Smooth muscle cell (in vitro differentiated cells): ENCODE measurements at regions not wholly inside any gene's neighbourhood (a gene's known extent, or its start where the extent isn't known, plus 50 kb on each side); places are given as distances from the start of the nearest gene placed in this dataset.

Experiments
- DNase-seq: peaks from one replicate; lab custom pipeline; 2025; ENCODE audit not compliant: unreplicated experiment; lab: John Stamatoyannopoulos, UW
- H2AFZ ChIP-seq: fragments of 200-600 bp; sonication (generic); 2 replicates; pipeline ENCODE4 v1.6.0; 2016; ENCODE audit warnings: antibody characterized with exemption, low read depth, mild to moderate bottlenecking
- H3F3A ChIP-seq: fragments of 200-600 bp; sonication (generic); 2 replicates; pipeline ENCODE4 v1.6.0; 2017; ENCODE audit warnings: antibody characterized with exemption, low read depth
- H3K27ac ChIP-seq: fragments of 200-600 bp; sonication (generic); 2 replicates; pipeline ENCODE4 v1.5.1; 2016; ENCODE audit warnings: low read depth, mild to moderate bottlenecking
- H3K27me3 ChIP-seq: fragments of 200-600 bp; sonication (generic); 2 replicates; pipeline ENCODE4 v1.6.1; 2016; ENCODE audit warnings: low read depth, mild to moderate bottlenecking
- H3K36me3 ChIP-seq: fragments of 200-600 bp; sonication (generic); 2 replicates; pipeline ENCODE4 v1.5.1; 2016; ENCODE audit warnings: low read depth
- H3K4me1 ChIP-seq: fragments of 200-600 bp; sonication (generic); 2 replicates; pipeline ENCODE4 v1.5.1; 2016; ENCODE audit warnings: low read depth
- H3K4me2 ChIP-seq: fragments of 200-600 bp; sonication (generic); 2 replicates; pipeline ENCODE4 v1.6.0; 2016; ENCODE audit warnings: mild to moderate bottlenecking
- H3K4me3 ChIP-seq: fragments of 200-600 bp; sonication (generic); 2 replicates; pipeline ENCODE4 v1.5.1; 2016; ENCODE audit warnings: mild to moderate bottlenecking
- H3K79me2 ChIP-seq: fragments of 200-600 bp; sonication (generic); 2 replicates; pipeline ENCODE4 v1.6.0; 2016; ENCODE audit warnings: low read depth, mild to moderate bottlenecking
- H3K9ac ChIP-seq: fragments of 200-600 bp; sonication (generic); 2 replicates; pipeline ENCODE4 v1.6.0; 2016; ENCODE audit warnings: low read depth
- H3K9me3 ChIP-seq: fragments of 200-600 bp; sonication (generic); replicated peaks from 2 replicates; pipeline ENCODE4 v1.5.1; 2016; ENCODE audit warnings: low read depth
- H4K20me1 ChIP-seq: fragments of 200-600 bp; sonication (generic); 2 replicates; pipeline ENCODE4 v1.6.0; 2016; ENCODE audit warnings: low read depth
- WGBS: methylation state at CpG from one replicate; pipeline ENCODE4 v1.1.7; 2016; ENCODE audit warnings: low lambda C conversion rate; 5-methylcytosine and 5-hydroxymethylcytosine counted together
- TF ChIP-seq, protein P1 (sequence below): fragments of 200-600 bp; sonication (generic); IDR thresholded peaks from 2 replicates; pipeline ENCODE4 v1.5.1; 2017; ENCODE audit warnings: borderline replicate concordance, mild to moderate bottlenecking, antibody characterized with exemption; ENCODE audit not compliant: insufficient read depth, poor library complexity, severe bottlenecking

DNA sequence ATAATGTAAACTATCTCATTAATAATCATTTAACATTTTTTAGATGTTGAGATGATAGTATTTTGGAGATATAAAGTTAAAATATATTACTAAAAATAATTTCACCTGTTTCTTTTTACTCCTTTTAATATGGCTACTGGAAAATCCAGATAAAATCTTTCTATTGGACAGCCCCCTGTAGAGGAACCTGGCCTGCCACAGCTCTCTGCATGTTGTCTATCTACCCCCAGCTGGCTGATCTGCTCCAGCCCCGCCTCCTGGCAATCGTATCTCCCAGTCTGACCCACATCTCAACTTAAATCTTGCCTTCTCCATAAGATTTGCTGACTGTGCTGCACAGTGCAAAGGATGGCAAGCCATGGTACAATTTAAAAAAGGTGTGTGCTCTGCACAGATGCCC, 182.8 kb downstream of the SIPA1L2 start:
- H3K27ac ChIP-seq = no peak overlapping the region
- no peak for DNase-seq
- H3K9ac ChIP-seq = no peak overlapping the region
- peaks cover 4% of the 10 kb centered on the region for H3K36me3 ChIP-seq
- no peaks in the 10 kb centered on the region for H3K4me1 ChIP-seq
- no peaks in the 10 kb centered on the region for H3K27me3 ChIP-seq
- no peak overlapping the region for H3K4me2 ChIP-seq
- peaks cover 14% of the 10 kb centered on the region for H4K20me1 ChIP-seq
- TF ChIP-seq, protein P1, sequence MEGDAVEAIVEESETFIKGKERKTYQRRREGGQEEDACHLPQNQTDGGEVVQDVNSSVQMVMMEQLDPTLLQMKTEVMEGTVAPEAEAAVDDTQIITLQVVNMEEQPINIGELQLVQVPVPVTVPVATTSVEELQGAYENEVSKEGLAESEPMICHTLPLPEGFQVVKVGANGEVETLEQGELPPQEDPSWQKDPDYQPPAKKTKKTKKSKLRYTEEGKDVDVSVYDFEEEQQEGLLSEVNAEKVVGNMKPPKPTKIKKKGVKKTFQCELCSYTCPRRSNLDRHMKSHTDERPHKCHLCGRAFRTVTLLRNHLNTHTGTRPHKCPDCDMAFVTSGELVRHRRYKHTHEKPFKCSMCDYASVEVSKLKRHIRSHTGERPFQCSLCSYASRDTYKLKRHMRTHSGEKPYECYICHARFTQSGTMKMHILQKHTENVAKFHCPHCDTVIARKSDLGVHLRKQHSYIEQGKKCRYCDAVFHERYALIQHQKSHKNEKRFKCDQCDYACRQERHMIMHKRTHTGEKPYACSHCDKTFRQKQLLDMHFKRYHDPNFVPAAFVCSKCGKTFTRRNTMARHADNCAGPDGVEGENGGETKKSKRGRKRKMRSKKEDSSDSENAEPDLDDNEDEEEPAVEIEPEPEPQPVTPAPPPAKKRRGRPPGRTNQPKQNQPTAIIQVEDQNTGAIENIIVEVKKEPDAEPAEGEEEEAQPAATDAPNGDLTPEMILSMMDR = no peak
- H3K4me3 ChIP-seq = no peak overlapping the region
- H3F3A ChIP-seq = no peaks in the 10 kb centered on the region
- WGBS = 87% methylated on average over 2 of the region's 2 CpGs
- no peak overlapping the region for H2AFZ ChIP-seq
- H3K9me3 ChIP-seq = no peaks in the 10 kb centered on the region
- H3K79me2 ChIP-seq = peaks cover 42% of the 10 kb centered on the region

DNA sequence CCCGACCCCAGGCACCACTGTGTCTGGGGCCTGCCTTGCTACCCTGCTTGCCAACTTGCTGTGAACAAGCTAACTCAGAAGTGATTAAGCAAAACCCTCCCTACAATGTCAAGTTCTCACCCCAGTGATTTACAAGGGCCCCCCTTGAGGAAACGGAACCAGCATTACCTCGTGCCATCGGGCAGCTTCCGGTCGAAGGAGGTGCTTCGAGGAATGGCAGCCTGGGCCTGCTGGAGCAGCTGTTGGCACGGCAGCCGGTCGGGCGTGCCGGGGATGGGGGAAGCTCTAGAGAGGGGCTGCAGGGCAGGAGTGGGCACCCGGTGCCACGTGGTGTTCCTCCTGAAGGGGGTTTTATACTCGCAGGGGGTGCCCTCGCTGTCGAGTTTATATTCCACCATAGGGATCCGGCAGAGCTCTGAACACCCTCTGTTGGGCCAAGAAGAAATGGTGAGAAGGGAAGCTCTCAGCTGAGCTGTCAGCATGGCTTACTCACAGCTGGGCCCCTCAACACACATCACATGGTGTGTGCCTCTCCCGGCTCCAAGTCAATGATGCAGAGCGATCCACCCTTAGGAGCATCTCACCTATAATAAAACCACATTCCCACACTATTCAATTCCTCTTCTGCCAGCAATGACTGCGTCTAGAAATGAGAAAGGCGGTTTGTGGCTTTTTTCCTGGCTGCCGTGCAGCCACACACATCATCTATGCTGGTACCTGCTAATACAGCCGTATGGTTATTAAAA, 184.4 kb downstream of the SIPA1L2 start:
- no peak overlapping the region for H2AFZ ChIP-seq
- no peak overlapping the region for H3K9ac ChIP-seq
- WGBS = 97% methylated on average over 24 of the region's 24 CpGs
- no peaks in the 10 kb centered on the region for H3K4me1 ChIP-seq
- DNase-seq = no peak
- no peaks in the 10 kb centered on the region for H3K27me3 ChIP-seq
- H3K79me2 ChIP-seq = peaks cover 37% of the 10 kb centered on the region
- peaks cover 7% of the 10 kb centered on the region for H4K20me1 ChIP-seq
- TF ChIP-seq, protein P1 = no peak
- H3K4me3 ChIP-seq = no peak overlapping the region
- no peaks in the 10 kb centered on the region for H3F3A ChIP-seq
- no peaks in the 10 kb centered on the region for H3K9me3 ChIP-seq
- no peak overlapping the region for H3K27ac ChIP-seq
- H3K36me3 ChIP-seq = peaks cover 4% of the 10 kb centered on the region
- no peak overlapping the region for H3K4me2 ChIP-seq

DNA sequence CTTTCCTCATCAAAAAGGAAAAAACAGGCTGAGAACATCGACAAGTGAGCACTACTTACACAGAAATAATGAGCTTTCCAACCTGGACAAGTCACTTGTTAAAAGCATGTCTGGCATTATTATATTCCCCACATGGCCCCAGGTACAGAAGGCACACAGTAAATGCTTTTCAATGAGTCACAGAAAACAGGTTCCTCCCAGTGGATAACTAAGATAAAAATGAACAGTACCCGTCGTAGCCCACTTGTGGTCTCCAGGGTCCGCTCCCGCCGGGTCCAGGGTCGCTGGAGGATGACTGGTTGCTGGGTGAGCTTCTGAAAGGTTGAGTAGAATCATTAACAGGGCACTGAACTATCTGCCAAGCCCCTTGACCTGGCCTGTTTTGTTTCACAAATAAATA, 186.6 kb downstream of the SIPA1L2 start:
- Histone ChIP-seq H3K9me3 (no peaks in the 10 kb centered on the region), H3K4me3 (no peak overlapping the region), H3K27me3 (no peaks in the 10 kb centered on the region), H3K9ac (peak overlapping the region; percentile 19), H3K4me1 (no peaks in the 10 kb centered on the region), H4K20me1 (peaks cover 7% of the 10 kb centered on the region), H3K4me2 (no peak overlapping the region), H3K27ac (peak overlapping the region; percentile 56), H3K79me2 (peaks cover 30% of the 10 kb centered on the region), H3K36me3 (peaks cover 9% of the 10 kb centered on the region), H3F3A (no peaks in the 10 kb centered on the region), H2AFZ (no peak overlapping the region)
- DNase-seq = no peak
- WGBS = 82% methylated on average over 7 of the region's 7 CpGs
- TF ChIP-seq, protein P1 = no peak

DNA sequence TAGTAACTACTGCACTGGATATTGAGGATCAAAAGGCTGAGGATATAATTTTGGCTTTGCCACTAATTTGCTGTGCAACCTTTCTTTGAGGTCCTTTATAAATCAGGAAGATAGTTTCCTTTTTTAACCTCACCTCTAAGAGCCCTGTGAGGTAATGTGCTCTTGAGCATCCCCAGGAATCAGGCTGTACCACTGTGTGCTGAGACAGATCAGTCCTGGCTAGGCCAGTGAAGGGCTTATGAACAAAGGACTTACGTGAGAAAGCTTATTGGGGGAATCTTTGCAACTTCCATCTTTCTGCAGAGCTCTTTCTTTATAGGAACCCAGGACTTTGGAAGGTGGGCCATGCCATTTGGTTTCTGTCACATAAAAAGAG, 188.9 kb downstream of the SIPA1L2 start:
- Histone ChIP-seq H3K4me3 (no peak overlapping the region), H3K9me3 (no peaks in the 10 kb centered on the region), H3F3A (no peaks in the 10 kb centered on the region), H3K27ac (no peak overlapping the region), H3K79me2 (peaks cover 15% of the 10 kb centered on the region), H3K4me2 (no peak overlapping the region), H4K20me1 (no peaks in the 10 kb centered on the region), H3K27me3 (no peaks in the 10 kb centered on the region), H2AFZ (no peak overlapping the region), H3K4me1 (no peaks in the 10 kb centered on the region), H3K9ac (no peak overlapping the region), H3K36me3 (peaks cover 9% of the 10 kb centered on the region)
- TF ChIP-seq, protein P1 = no peak
- DNase-seq = no peak
- 100% methylated on average over 1 of the region's 1 CpG for WGBS
